Right lung (tissue), 2 donors: ENCODE measurements at regions not wholly inside any gene's neighbourhood (a gene's known extent, or its start where the extent isn't known, plus 50 kb on each side); places are given as distances from the start of the nearest gene placed in this dataset.
"Not testable (repeated sequence)": the region's sequence is repeated elsewhere in the genome, so short reads cannot be mapped to it uniquely, and the experiment has no call there.

Source experiments
- DNase-seq, 2 donors: peaks; one replicate each; pipeline ENCODE4 v3.0.0-alpha.2; 2013

DNA sequence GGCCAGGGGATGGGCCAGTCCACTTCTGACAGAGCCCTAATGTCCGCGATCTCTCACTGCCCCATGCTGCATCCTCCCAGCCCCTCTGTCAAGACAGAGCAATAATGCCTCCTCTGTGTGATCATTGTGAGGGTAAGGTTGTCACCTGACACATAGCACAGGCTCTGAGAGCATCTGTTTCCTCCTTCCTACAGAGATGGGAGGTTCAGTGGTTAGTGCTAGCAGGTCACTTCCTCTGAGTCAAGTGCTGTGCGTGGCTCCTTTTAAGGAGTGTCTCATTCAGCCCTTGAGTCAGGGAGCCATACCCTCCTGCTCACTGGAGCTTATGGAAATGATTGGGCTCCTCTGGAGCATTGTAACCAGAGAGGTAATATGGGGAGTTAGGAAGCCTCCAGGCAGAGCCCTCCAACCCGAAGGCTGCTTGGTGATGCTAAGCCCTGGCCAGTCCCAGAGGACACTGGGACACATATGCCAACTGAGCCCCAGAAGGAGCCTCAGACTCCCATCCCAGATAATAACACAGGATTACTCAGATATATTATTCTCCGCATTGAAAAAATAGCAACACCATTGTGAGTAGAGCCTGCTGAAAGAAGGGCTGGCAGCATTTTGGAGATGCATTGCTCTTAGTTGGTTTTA, 189.0 kb downstream of the GALNT1 start:
- DNase-seq = no peak

DNA sequence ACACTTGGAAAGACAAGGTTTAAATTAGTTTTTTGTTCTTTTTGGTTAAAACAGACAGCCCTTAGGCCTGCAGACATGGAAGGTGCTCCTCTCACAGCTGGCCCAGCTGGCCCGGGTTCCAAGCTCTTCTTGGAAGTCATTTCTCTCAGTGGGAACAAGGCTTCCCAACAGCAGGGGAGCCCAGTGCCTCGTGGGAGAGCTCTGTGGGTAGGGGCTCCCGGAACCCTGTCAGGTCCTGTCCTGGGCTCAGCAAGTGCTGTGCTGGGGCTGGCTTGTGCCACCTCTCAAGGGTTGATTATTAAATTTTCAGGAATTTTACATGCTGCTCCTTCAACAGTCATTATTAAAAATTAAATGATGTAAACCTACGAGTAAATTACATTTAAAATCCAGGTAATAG, 189.6 kb downstream of the GALNT1 start:
- DNase-seq = no peak

DNA sequence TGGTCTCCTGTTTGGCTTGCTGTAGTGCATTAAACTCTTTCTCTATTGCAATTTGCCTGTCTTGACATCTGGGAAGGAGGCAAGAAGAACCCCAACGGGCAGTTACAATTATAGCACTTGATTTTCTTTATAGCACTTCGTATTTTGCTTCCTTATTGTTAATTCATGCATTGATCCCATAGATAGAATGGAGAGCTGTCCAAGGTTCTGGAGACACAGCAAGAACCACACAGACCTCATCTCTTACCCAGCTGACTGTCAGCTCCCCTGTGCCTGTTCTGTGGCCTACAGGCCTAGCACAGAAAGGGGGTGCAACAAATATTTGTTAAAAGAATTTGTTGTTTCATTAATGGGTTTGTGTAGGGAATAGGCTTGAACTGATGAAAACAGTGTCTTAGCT, 194.3 kb downstream of the GALNT1 start:
- no peak for DNase-seq

DNA sequence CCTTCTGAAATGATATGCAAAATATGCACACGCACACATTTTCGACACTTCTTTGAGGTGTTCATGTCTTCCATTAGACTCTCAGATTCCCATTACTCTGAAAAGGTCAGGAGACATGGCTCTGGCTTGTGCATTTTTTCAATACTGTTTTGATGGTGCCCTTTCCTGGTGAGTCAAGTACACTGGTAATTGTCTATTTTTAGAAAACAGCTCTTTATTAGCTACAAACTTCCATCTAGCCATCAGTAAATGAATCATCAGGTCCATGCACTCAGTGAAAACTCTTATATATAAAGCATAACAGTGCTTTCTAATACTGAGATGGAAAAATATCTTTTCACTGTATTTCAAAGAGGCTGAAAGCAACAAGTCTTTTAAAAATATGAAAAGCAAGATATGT, 194.9 kb downstream of the GALNT1 start:
- DNase-seq = no peak

DNA sequence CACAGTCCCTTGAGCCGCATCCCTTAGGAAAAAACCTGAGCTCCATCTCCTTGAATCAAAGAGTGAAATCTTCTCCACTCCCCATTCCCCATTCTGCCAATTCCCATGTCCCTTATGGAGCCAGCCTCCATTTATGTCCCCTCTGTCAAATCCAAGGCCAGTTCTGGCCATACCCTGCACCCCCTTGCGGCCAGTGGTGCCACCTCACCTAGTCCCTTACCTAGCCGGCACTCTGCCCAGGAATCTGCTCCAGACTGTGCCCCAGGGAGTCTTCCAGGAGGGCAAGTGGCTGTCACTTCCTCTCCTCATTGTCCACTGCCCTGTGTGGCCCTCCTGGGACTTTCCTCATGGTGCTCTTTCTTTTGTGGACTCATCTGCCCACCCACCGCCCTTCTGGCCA, 195.4 kb upstream of the RMP24 start:
- no peak for DNase-seq

DNA sequence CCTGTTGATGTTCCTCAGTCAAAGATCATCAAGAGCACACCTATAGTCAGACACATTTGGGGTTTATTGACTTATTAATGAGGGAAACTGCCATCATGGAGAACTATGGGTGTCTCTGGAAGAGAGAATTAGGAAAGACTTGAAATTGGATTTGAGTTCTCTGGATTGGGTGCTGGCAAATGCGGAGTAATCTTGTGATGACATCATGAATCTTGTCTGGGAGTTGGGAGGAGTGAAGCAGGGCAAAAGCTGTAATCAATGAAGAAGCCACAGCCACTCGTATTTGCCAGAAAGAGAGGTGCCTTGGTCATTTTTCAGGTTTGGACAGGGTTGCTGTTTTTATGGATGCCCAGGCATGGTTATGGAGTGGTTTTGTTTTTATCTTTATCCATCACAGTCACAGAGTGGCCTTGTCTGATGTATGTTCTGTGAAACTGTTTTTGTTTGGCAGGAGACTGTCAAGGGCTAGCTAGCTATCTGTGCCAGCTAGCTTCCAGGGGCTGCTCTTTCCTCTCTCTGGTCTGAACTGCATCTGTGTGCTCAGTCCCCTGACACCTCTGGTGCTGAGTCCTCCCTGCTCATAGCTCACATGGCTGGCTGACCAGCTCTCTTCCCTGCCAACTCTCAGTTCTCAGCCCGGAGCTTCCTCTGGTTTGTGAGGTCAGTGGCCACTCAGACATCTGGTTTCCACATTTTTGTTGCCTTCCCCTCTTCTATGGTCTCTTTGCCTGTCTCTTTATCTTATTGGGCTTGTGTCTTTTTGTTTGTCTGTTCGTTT, 193.4 kb upstream of the RMP24 start:
- DNase-seq = no peak

DNA sequence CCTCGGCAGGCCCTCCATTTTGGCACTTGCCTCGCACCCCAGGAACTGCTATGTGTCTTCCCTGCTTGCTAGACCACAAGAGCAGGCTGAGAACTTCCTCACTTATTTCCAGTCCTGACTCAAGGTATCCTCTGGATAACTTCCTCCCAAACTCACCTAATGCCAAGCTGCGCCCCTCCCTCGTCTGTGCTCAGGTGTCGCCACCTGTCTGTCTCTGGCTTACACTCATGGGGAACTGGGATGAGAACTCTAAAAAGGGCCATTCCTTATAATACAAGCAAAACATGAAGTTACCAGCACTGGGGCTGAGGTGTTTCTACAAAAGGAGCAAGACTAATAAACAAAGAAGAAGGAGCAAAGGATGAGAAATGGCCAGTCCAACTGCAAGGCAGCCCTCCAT, 191.5 kb upstream of the RMP24 start:
- no peak for DNase-seq

DNA sequence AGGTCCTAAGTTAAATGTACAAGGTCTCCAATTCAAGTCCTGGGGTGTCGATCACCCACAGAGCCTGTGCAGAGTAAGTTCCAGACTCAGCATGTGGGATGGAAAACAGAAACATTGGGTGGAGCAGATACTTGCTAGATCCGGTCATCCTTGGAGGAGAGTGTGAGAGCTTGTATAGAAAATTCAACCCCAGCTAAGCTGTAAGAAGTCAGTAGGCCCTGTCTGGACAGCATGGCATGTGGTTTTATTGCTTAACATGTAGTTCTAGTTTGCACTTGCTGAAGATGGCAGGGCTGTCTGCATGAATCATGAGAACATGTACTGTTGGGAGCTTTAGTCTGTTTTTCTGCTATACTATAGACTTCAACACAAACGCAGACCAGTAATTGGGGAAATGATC, 189.6 kb upstream of the RMP24 start:
- no peak for DNase-seq

DNA sequence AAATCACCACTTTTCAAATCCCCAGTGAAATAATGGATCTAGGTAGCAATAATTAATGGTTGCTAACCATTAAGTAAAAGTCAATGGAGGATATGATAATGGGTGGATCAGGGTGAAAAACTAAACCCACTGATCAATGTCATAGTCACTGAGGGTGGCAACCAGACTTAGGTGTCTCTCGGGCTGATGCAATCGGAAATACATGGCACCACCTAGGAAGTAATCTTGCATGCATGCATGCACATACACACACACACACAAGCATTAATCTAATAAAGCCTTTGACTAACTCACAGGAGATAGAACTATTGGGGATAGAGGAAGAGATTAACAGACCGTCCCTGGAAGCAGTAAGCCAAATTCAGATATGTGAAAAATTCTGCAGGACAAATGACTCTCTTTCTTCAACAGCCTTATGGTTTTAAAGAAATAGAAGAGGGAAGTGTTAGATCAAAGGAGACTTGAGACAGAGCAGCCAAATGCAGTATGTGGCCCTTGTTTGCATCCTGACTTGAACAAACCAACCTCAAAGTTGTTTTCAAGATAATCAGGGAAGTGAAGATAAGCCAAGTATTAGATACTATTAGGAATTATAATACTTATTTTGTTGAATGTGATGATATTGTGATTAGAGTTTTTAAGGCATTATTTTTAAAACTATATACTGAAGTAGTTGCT, 186.0 kb upstream of the RMP24 start:
- DNase-seq = no peak

DNA sequence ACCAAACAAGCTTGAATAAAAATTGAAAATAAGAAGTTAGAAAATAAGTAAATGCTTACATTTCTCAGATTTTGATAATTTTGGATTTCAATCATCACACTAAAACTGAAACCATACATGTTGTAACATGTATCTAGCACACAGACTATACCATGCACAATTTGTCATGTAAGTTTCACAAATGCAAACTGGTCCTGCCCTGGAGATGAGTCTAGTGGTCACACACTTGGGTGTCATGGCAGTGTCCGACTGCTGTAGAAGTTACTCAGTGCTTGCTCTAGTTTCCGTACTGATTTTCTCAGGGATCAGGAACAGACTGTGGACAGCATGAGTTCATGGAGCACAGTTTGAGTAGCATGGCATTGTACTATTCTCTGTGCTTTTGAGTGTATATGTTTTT, 182.9 kb upstream of the RMP24 start:
- no peak for DNase-seq

DNA sequence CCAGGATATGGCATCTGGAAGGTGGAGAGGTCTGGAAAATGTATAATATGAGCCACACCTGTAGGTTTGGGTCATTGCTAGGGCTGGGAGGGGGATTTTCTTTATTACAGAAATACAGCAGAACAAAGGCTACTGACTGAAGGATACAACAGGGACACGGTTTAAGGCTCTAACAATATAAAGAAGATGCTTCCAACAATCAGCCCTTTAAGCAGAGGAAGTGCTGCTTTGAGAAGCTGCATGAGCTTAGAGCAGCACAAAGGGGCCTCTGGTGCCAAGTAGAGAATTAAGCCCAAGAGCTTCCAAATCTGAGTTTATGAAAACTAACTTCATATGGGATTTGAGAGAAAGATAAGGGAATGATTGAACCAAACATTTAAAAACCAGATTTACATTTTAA, 174.5 kb upstream of the RMP24 start:
- no peak for DNase-seq

DNA sequence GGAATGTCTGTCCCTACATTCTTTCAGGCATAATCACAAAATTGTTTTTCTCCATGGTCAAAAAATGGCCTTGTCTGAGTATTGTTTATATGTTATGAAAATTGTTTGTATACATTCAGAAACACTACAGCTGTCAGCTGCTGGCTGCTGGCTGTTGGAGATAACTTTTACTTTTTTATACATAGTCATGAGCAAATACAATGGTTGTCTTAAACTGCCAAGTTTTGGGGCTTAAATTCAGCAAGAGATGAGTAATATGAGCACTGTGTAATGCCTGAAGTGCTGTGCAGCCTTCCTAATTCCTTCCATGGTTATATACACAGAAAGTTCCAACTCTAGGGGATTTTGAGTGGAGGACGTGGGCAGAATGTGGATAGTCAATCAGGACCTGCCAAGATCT, 168.9 kb upstream of the RMP24 start:
- peak; percentile 44 to 48 for DNase-seq

DNA sequence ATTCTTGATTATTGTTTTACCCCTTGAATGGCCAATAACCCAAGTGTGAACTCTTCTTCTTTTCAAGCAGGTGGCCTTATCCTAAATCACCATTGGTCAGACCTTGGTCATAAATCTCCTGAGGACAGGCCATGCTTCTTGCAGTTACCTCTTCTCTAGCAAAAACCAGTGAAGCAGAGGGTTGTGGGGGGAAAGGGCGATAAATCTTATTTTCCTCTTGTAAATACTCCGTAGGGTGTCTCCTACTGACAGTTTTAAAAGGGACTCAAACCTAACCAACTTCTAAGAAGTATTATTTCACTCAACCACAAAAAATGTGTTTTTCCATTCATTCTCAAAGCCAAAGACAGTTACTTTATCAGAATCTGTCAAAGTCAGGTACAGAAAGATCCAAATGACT, 168.1 kb upstream of the RMP24 start:
- DNase-seq = no peak

DNA sequence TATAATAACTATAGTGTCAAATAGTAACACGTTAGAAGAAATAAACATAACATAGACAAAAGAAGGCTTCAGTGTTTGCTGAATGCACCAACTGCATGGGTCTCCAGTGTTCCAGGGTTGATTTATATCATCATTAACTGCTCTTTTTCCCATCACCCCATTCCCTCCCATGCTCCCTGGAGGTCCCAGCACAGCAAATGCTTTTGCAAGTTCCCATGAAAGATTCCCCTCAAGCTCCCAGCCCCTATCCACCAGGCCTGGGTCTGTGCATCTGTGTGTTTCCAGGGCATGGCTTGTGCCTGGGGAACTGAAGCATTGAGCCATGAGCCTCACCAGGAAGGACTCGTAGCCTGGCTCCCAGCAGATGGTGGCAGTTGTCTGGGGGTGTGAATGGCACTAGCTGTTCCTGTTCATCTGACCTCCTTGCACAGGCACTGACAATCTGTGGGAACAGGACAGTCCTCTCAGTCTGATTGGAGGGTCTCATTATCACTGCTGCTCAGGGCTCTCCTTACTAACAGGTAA, 164.6 kb upstream of the RMP24 start:
- no peak for DNase-seq

DNA sequence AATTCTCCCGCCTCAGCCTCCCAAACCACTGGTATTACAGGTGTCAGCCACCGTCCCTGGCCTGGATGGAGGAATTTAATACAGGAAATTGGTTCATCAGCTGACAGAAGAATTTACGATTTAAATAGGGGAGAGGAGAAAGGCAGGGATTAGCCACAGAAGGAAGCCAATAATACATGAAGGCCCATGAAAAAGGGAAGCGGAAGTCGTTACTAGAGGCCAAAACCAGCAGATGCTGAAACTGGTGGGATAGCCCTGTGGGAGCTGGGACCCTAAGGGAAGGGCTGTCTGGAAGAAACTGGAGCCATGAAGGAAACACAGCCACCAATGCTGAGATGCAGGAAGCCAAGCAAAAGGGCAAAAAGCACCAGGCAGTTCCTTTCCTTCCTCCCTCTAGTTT, 163.7 kb upstream of the RMP24 start:
- no peak for DNase-seq

DNA sequence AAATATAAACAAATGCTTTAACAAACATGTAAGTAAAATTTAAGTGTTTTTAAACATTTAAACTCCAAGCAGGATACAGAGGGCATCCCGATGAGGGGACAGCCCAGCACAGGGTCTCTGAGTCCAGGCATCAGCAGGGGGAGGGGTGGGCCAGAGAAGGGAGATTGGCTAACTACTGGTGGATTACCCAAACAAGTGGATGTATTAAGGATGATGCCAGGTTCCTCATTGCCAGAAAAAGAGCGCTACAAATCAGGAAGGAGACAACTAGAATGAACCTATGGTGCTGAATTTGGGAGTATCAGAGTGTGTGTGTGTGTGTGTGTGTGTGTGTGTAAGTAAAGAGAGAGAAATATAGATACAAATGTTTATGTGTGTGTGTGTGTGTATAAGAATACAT, 162.0 kb upstream of the RMP24 start:
- no peak for DNase-seq

DNA sequence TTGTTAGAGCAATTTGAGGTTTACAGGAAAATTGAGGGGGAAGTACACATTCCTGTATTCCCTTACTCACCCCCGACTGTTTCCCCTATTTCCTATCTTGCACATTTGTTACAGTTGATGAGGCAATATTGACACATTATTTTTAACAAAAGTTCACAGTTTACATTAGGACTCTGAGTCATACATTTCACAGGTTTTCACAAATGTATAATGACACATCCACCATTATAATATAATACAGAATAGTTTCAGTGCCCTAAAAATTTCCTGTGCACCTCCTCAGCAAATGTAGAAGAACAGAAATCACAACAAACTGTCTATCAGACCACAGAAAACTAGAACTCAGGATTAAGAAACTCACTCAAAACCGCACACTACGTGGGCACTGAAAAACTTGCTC, 160.6 kb upstream of the RMP24 start:
- DNase-seq = no peak

DNA sequence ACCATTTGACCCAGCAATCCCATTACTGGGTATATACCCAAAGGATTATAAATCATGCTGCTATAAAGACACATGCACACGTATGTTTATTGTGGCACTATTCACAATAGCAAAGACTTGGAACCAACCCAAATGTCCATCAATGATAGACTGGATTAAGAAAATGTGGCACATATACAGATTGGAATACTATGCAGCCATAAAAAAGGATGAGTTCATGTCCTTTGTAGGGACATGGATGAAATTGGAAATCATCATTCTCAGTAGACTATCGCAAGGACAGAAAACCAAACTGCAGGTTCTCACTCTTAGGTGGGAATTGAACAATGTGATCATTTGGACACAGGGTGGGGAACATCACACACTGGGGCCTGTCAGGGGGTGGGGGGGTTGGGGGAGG, 157.5 kb upstream of the RMP24 start:
- not testable (repeated sequence) for DNase-seq

DNA sequence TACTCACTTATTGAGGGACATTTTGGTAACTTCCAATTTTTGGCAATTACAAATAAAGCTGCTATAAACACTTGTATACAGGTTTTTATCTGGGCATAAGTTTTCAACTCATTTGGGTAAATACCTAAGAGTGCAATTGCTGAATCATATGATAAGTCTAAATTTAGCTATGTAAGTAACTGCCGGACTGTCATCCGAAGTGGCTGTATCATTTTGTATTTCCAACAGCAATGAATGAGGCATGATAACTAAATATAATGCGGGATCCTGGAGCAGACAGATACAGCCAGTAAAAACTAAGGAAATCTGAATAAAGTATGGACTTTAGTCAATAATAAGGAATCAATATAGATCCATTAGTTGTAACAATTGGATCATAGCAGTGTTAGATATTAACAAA, 156.5 kb upstream of the RMP24 start:
- no peak for DNase-seq

DNA sequence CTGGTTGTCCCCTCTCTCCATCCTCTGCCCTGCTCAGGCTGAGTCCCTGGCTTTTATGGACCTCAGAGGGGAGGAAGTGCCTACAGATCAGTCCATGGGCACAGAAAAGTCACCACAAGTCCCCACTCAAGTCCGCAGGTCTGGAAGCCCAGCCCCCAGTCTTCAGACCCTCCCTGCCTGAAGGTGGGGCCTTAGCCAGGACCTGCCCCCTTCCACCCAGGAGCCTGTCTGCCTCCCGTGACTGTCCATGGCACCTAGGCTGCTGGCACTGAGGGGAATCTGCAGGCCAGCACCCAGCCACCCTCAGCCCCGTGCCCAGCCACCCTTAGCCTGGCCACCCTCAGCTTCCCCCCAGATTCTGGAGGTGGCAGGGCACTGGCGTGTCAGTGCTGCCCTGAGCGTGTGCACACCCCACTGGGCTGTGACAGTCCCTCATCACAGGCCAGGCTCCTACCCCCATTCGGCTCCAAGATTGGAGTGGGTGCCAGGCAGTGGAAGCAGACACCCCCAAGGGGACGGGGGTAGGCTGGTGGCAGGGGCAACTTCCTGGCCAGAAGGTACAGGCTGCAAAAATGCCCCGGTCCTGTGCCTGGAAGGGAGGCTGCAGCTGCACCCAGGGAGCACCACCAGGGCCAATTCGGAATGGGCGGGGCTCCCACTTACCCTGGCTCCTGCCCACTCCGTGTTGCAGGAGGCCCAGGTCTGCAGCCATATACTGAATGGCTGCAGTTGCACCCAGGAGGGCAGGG, 154.7 kb upstream of the RMP24 start:
- no peak for DNase-seq

DNA sequence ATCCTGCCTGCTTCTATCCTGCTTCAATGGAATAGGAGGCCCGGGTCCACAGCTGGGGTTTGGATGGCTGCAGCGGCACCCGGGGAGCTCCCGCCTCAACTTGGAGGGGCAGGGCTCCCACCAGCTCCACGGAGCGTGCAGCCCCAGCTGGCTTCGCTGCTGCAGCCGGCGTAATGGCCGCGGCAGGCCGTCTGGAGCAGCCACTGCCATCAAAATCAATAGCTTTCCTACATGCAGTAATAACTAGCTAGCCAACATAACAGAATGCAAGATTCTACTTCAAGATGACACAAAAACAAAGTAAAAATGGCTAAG, 154.2 kb upstream of the RMP24 start:
- no peak for DNase-seq

DNA sequence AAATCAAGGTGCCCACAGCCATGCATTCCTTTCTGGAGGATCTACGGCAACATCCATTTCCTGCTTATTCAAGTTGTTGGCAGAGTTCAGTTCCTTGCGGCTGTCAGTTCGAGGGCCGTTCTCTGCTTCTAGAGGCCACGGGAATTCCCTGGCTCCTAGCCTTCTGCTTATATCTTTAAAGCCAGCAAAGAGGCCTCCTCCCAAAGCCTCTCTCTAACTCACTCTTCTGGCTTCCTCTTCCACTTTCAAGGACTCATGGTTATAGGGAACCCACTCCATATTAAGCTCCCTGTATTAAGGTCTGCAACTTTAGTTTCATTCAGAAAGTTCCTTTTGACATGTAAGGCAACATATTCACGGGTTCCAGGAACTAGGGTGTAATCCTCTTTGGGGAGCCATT, 150.1 kb upstream of the RMP24 start:
- no peak for DNase-seq

DNA sequence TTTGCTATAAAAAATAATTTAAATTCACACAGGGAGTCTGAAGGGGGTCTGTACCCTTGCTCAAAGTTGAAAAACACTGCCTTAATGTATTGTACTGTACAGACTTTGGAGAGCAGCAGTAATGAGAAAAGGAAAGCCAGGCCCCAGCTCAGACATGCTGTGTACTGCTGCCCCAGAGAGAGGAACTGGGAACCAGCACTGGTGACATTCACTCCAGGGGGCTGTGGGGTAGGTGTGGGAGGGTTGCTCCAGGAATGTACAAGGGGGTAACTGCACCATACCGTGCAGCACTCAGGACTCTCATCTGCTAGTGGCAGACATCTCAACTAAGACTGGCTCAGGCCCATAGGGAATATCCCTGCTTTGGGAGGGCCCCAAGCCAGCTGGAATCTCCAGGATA, 146.0 kb upstream of the RMP24 start:
- DNase-seq = no peak
